Loucy (cell line): ENCODE measurements at regions not wholly inside any gene's neighbourhood (a gene's known extent, or its start where the extent isn't known, plus 50 kb on each side); places are given as distances from the start of the nearest gene placed in this dataset.

Experiments
- H2AFZ ChIP-seq: fragments of 200-600 bp; sonication (generic); 2 replicates; pipeline ENCODE4 v1.6.0; 2016; ENCODE audit warnings: antibody characterized with exemption, mild to moderate bottlenecking, low read length, moderate library complexity
- H3F3A ChIP-seq: fragments of 200-600 bp; 2 replicates; pipeline ENCODE4 v1.6.0; 2016; ENCODE audit warnings: antibody characterized with exemption, low read depth, mild to moderate bottlenecking
- H3K27me3 ChIP-seq: fragments of 200-600 bp; sonication (generic); 2 replicates; pipeline ENCODE4 v1.6.1; 2014; ENCODE audit warnings: low read length, mild to moderate bottlenecking; ENCODE audit not compliant: insufficient read depth, poor library complexity, severe bottlenecking
- H3K36me3 ChIP-seq: fragments of 200-600 bp; sonication (generic); 2 replicates; pipeline ENCODE4 v1.6.1; 2016; ENCODE audit warnings: low read length; ENCODE audit not compliant: insufficient read depth
- H3K4me1 ChIP-seq: fragments of 200-600 bp; sonication (generic); 2 replicates; pipeline ENCODE4 v1.5.1; 2014; ENCODE audit warnings: low read length, mild to moderate bottlenecking; ENCODE audit not compliant: insufficient read depth, poor library complexity, severe bottlenecking
- H3K4me2 ChIP-seq: fragments of 200-600 bp; sonication (generic); 2 replicates; pipeline ENCODE4 v1.6.0; 2014; ENCODE audit warnings: antibody characterized with exemption, low read length, low read depth, mild to moderate bottlenecking; ENCODE audit not compliant: poor library complexity, severe bottlenecking
- H3K4me3 ChIP-seq: fragments of 200-600 bp; sonication (generic); 2 replicates; pipeline ENCODE4 v1.5.1; 2014; ENCODE audit warnings: low read length, mild to moderate bottlenecking, mixed read lengths; ENCODE audit not compliant: poor library complexity, severe bottlenecking
- H3K79me2 ChIP-seq: fragments of 200-600 bp; sonication (generic); 2 replicates; pipeline ENCODE4 v1.6.1; 2014; ENCODE audit warnings: low read length; ENCODE audit not compliant: insufficient read depth
- H3K9ac ChIP-seq: fragments of 200-600 bp; sonication (generic); 2 replicates; pipeline ENCODE4 v1.6.0; 2014; ENCODE audit warnings: mild to moderate bottlenecking, low read depth, low read length, moderate library complexity; ENCODE audit not compliant: poor library complexity, severe bottlenecking
- H3K9me2 ChIP-seq: fragments of 200-600 bp; sonication (generic); replicated peaks from 2 replicates; pipeline ENCODE4 v1.6.1; 2016; ENCODE audit warnings: low read depth, low read length, mixed read lengths
- H3K9me3 ChIP-seq: fragments of 200-600 bp; sonication (generic); 2 replicates; pipeline ENCODE4 v1.6.1; 2014; ENCODE audit warnings: mild to moderate bottlenecking, antibody characterized with exemption, low read length, low read depth; ENCODE audit not compliant: insufficient read depth
- H4K20me1 ChIP-seq: fragments of 200-600 bp; sonication (generic); 2 replicates; pipeline ENCODE4 v1.6.0; 2014; ENCODE audit warnings: antibody characterized with exemption, low read length, mild to moderate bottlenecking; ENCODE audit not compliant: insufficient read depth, poor library complexity, severe bottlenecking
- EZH2phosphoT487 ChIP-seq: fragments of 200-600 bp; IDR thresholded peaks from 2 replicates; pipeline ENCODE4 v1.6.1; 2018; ENCODE audit warnings: antibody characterized with exemption, mild to moderate bottlenecking, moderate library complexity, borderline replicate concordance
- TF ChIP-seq, protein P1 (sequence below): fragments of 200-600 bp; sonication (generic); conservative IDR thresholded peaks from 2 replicates; pipeline ENCODE4 v1.5.1; 2014; ENCODE audit warnings: mild to moderate bottlenecking, antibody characterized with exemption, low read length

DNA sequence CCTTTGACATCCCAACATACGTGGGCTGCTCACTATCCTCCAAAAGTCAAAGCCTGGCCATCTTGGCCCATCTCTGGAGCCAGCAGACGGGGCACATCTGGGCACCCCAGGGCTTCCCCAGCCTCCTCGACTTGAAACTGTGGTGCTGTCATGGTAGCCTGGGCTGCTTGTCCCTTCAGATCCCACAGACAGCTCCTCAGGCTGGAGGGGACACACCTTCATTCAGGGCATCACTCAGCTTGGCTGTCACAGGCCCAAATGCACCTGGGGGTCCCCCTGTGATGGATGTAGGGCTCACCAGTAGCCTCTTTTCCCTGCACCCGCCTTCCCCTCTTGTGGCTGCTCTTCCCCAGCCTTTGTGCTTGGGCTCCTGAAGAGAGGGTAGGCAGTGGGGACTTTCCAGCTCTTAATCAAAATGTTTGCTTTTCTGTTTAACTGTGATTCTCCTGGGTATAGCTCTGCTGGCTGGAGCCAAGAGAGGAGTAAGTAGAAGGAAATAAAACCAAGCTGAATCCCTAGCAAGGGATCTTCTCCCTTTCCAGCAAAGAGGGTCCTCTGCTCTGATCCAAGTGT, 92.3 kb downstream of the GYPC start:
- no peaks in the 10 kb centered on the region for H3F3A ChIP-seq
- H3K79me2 ChIP-seq, result no peaks in the 10 kb centered on the region
- no peaks in the 10 kb centered on the region for H3K9me3 ChIP-seq
- no peak overlapping the region for H3K4me2 ChIP-seq
- H3K36me3 ChIP-seq, result no peaks in the 10 kb centered on the region
- no peaks in the 10 kb centered on the region for H4K20me1 ChIP-seq
- H3K4me3 ChIP-seq, result no peak overlapping the region
- no peaks in the 10 kb centered on the region for H3K9me2 ChIP-seq
- H2AFZ ChIP-seq, result no peak overlapping the region
- TF ChIP-seq EZH2phosphoT487, result no peak
- TF ChIP-seq, protein P1, sequence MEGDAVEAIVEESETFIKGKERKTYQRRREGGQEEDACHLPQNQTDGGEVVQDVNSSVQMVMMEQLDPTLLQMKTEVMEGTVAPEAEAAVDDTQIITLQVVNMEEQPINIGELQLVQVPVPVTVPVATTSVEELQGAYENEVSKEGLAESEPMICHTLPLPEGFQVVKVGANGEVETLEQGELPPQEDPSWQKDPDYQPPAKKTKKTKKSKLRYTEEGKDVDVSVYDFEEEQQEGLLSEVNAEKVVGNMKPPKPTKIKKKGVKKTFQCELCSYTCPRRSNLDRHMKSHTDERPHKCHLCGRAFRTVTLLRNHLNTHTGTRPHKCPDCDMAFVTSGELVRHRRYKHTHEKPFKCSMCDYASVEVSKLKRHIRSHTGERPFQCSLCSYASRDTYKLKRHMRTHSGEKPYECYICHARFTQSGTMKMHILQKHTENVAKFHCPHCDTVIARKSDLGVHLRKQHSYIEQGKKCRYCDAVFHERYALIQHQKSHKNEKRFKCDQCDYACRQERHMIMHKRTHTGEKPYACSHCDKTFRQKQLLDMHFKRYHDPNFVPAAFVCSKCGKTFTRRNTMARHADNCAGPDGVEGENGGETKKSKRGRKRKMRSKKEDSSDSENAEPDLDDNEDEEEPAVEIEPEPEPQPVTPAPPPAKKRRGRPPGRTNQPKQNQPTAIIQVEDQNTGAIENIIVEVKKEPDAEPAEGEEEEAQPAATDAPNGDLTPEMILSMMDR, result no peak
- no peak overlapping the region for H3K9ac ChIP-seq
- no peaks in the 10 kb centered on the region for H3K4me1 ChIP-seq
- no peaks in the 10 kb centered on the region for H3K27me3 ChIP-seq

DNA sequence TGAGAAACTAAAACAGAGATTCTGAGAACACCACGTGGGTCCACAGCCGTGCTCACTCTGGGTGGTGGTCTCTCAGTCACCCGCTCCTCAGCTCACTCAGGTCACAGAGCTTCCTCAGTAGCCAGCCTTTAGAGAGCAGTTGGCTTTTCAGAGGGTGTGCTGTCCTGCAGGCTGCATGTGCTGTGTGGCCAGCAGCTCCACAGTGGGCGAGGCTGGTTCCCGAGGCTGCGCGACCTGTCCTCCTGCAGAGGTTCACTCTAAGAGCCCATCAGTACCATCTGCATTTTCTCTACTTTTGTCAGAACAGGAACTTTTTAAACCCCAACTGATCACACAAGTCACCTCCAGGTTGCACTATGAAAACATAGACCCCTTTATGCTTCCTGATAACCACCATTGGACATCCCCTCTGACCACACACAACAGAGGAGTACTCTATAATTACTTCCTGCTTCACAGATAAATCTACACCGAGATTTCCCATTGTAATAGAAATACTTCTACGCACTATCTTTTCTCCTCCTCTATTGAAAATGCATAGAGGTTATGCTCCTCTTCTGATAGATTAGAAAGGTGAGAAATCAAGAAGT, 93.1 kb downstream of the GYPC start:
- Histone ChIP-seq H3K9me2 (no peaks in the 10 kb centered on the region), H3K36me3 (no peaks in the 10 kb centered on the region), H3K4me3 (no peak overlapping the region), H2AFZ (no peak overlapping the region), H3K4me1 (peaks cover 1% of the 10 kb centered on the region), H3K9me3 (no peaks in the 10 kb centered on the region), H3K4me2 (no peak overlapping the region), H4K20me1 (no peaks in the 10 kb centered on the region), H3K79me2 (no peaks in the 10 kb centered on the region), H3K27me3 (no peaks in the 10 kb centered on the region), H3F3A (no peaks in the 10 kb centered on the region), H3K9ac (no peak overlapping the region)
- TF ChIP-seq, protein P1, result no peak
- no peak for TF ChIP-seq EZH2phosphoT487

DNA sequence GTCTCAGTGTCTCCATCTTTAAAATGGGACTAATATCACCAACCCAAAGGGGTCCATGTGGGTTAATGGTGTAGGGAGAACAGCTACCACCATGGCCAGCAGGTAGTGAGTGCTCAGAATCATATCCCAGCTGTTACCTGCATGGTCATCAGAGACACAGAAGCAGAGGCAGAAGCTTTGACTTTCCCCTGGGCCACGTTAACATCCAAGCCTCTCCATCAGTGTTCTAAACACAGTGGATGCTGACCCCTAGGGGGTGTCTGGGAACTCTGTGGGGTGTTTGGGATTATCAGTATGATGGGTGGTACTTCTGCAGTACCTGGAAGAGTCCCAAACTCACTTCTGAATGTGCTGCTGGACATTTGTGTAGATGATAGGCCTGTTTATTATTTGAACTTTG, 93.6 kb downstream of the GYPC start:
- Histone ChIP-seq H3K4me1 (peaks cover 6% of the 10 kb centered on the region), H3K36me3 (no peaks in the 10 kb centered on the region), H2AFZ (no peak overlapping the region), H3F3A (no peaks in the 10 kb centered on the region), H3K4me2 (no peak overlapping the region), H3K9me2 (no peaks in the 10 kb centered on the region), H4K20me1 (no peaks in the 10 kb centered on the region), H3K9ac (no peak overlapping the region), H3K9me3 (no peaks in the 10 kb centered on the region), H3K27me3 (no peaks in the 10 kb centered on the region), H3K4me3 (no peak overlapping the region), H3K79me2 (no peaks in the 10 kb centered on the region)
- TF ChIP-seq, protein P1, result peak; percentile 58
- no peak for TF ChIP-seq EZH2phosphoT487
